HCT116 (cell line): ENCODE measurements at regions not wholly inside any gene's neighbourhood (a gene's known extent, or its start where the extent isn't known, plus 50 kb on each side); places are given as distances from the start of the nearest gene placed in this dataset.

ENCODE experiments used
- ATAC-seq: fragments of 200-7000 bp; cut with Tn5 transposase; 2 replicates; pipeline ENCODE4 v1.9.1; 2020; ENCODE audit warnings: mild to moderate bottlenecking, moderate library complexity
- BruUV-seq: library from RNA; stranded (reverse); fragments of 400-500 nt; replicated peaks from 2 replicates; lab custom pipeline; 2021; lab: Mats Ljungman, UMichigan
- CTCF ChIA-PET: fragments of 300-600 bp; sonication (Branson Sonifier 250); formaldehyde crosslinking; loops from one replicate; lab custom pipeline; 2021; ENCODE audit warnings: antibody characterized with exemption; lab: Charles Lee
- POLR2A ChIA-PET: fragments of 300-600, 350-600 bp; sonication (Branson Sonifier 250); formaldehyde crosslinking; loops from one replicate; lab custom pipeline; 2021; ENCODE audit warnings: antibody characterized with exemption; lab: Charles Lee
- RAD21 ChIA-PET, 2 experiments: fragments of 300-600 bp; sonication (Branson Sonifier 250); formaldehyde crosslinking; loops; one replicate each; lab custom pipeline; 2023; ENCODE audit warnings: low total read pairs in 2 of 2; ENCODE audit not compliant: uncharacterized antibody in 2 of 2, unreplicated experiment in 2 of 2, low non-redundant PET in 1 of 2; lab: Charles Lee
- DNase-seq: peaks from one replicate; pipeline ENCODE4 v3.0.0-alpha.2; 2010; ENCODE audit warnings: low read depth, low spot score
- H2AFZ ChIP-seq: fragments of 200-600 bp; shearing (Covaris generic), sonication (generic); 2 replicates; pipeline ENCODE4 v1.6.1; 2017; ENCODE audit warnings: low read depth, mixed run types, mixed read lengths, antibody characterized with exemption, low read length; ENCODE audit not compliant: poor library complexity, severe bottlenecking
- H3K27ac ChIP-seq: 2 replicates; pipeline ENCODE4 v1.5.1; 2012; ENCODE audit warnings: low read depth, low read length
- H3K27me3 ChIP-seq: fragments of 200-600 bp; sonication (generic); 2 replicates; pipeline ENCODE4 v1.6.1; 2016; ENCODE audit warnings: mixed run types, low read length, mixed read lengths; ENCODE audit not compliant: insufficient read depth
- H3K36me3 ChIP-seq, 2 experiments: fragments of 200-500 bp in 1 of 2; fragments of 200-600 bp in 1 of 2; sonication (Bioruptor generic) in 1 of 2; sonication (generic) in 1 of 2; 2 replicates each; pipeline versions ENCODE4 v1.5.1 to v1.6.1; 2014 to 2016; ENCODE audit warnings: low read length in 2 of 2, inconsistent platforms in 1 of 2, mixed read lengths in 1 of 2, mixed run types in 1 of 2; ENCODE audit not compliant: insufficient read depth in 2 of 2, control insufficient read depth in 1 of 2
- H3K4me1 ChIP-seq, 2 experiments: fragments of 200-600 bp in 1 of 2; sonication (generic) in 1 of 2; 2 replicates each; pipeline versions ENCODE4 v1.5.1 to v1.6.1; 2012 to 2017; ENCODE audit warnings: low read length in 2 of 2, inconsistent platforms in 1 of 2, mild to moderate bottlenecking in 1 of 2, mixed read lengths in 1 of 2, mixed run types in 1 of 2, moderate library complexity in 1 of 2; ENCODE audit not compliant: insufficient read depth in 2 of 2, control insufficient read depth in 1 of 2
- H3K4me2 ChIP-seq: fragments of 200-600 bp; sonication (generic); 2 replicates; pipeline ENCODE4 v1.6.1; 2017; ENCODE audit warnings: mixed run types, low read length, mixed read lengths
- H3K4me3 ChIP-seq, 2 experiments: fragments of 200-600 bp in 1 of 2; sonication (generic) in 1 of 2; replicated peaks in 1 of 2; 2 replicates each; pipeline ENCODE4 v1.5.1; 2011 to 2016; ENCODE audit warnings: low read length in 2 of 2, control low read depth in 1 of 2, low read depth in 1 of 2, mild to moderate bottlenecking in 1 of 2, mixed read lengths in 1 of 2, mixed run types in 1 of 2
- H3K79me2 ChIP-seq: fragments of 200-600 bp; sonication (generic); 2 replicates; pipeline ENCODE4 v1.6.1; 2017; ENCODE audit warnings: mild to moderate bottlenecking, mixed run types, low read length, moderate library complexity, mixed read lengths; ENCODE audit not compliant: insufficient read depth
- H3K9ac ChIP-seq: fragments of 200-600 bp; sonication (generic); 2 replicates; pipeline ENCODE4 v1.6.1; 2016; ENCODE audit warnings: low read length, mixed read lengths
- H3K9me2 ChIP-seq: fragments of 200-600 bp; sonication (generic), shearing (Covaris generic); 2 replicates; pipeline ENCODE4 v1.6.1; 2017; ENCODE audit warnings: mixed run types, mild to moderate bottlenecking, moderate library complexity; ENCODE audit not compliant: insufficient read depth
- H3K9me3 ChIP-seq, 2 experiments: fragments of 200-500 bp in 1 of 2; fragments of 200-600 bp in 1 of 2; sonication (Bioruptor generic) in 1 of 2; sonication (generic) in 1 of 2; 2 replicates each; pipeline ENCODE4 v1.6.1; 2014 to 2017; ENCODE audit warnings: low read length in 2 of 2, mixed read lengths in 2 of 2, inconsistent platforms in 1 of 2, low read depth in 1 of 2, mild to moderate bottlenecking in 1 of 2, mixed run types in 1 of 2, moderate library complexity in 1 of 2; ENCODE audit not compliant: control insufficient read depth in 1 of 2, insufficient read depth in 1 of 2
- H4K20me1 ChIP-seq: fragments of 200-600 bp; sonication (generic), shearing (Covaris generic); 2 replicates; pipeline ENCODE4 v1.6.1; 2017; ENCODE audit warnings: mixed run types, mild to moderate bottlenecking, moderate library complexity; ENCODE audit not compliant: insufficient read depth
- CBX3 ChIP-seq: IDR thresholded peaks from 2 replicates; pipeline ENCODE4 v1.6.1; 2012; ENCODE audit warnings: low read depth
- CEBPB ChIP-seq: IDR thresholded peaks from 2 replicates; pipeline ENCODE4 v1.6.1; 2012; ENCODE audit warnings: low read depth
- ELF1 ChIP-seq: IDR thresholded peaks from 2 replicates; pipeline ENCODE4 v1.6.1; 2012; ENCODE audit warnings: low read depth, borderline replicate concordance
- FOSL1 ChIP-seq: IDR thresholded peaks from 2 replicates; pipeline ENCODE4 v1.6.1; 2012; ENCODE audit warnings: low read depth
- JUND ChIP-seq: IDR thresholded peaks from 2 replicates; pipeline ENCODE4 v1.6.1; 2012
- POLR2A ChIP-seq: IDR thresholded peaks from 2 replicates; pipeline ENCODE4 v1.7.0; 2011; ENCODE audit warnings: borderline replicate concordance; ENCODE audit not compliant: insufficient read depth, insufficient read length; ENCODE audit errors: extremely low read depth
- POLR2AphosphoS5 ChIP-seq: IDR thresholded peaks from 2 replicates; pipeline ENCODE4 v1.6.1; 2011; ENCODE audit warnings: mild to moderate bottlenecking, low read depth, low read length, moderate library complexity
- REST ChIP-seq: IDR thresholded peaks from 2 replicates; pipeline ENCODE4 v1.6.1; 2012; ENCODE audit warnings: low read depth
- SP1 ChIP-seq: IDR thresholded peaks from 2 replicates; pipeline ENCODE4 v1.6.1; 2012; ENCODE audit warnings: low read depth
- TCF7L2 ChIP-seq: IDR thresholded peaks from 2 replicates; pipeline ENCODE4 v1.7.0; 2011; ENCODE audit warnings: borderline replicate concordance, inconsistent platforms; ENCODE audit not compliant: insufficient read depth, insufficient read length; ENCODE audit errors: extremely low read depth
- ZNF274 ChIP-seq: fragments of 200-500 bp; sonication (Bioruptor generic); IDR thresholded peaks from 2 replicates; pipeline ENCODE4 v1.6.1; 2014; ENCODE audit warnings: mild to moderate bottlenecking, low read depth, low read length, inconsistent platforms
- intact Hi-C: fragments of 100-400 bp; cut with micrococcal nuclease; formaldehyde crosslinking; loops from 2 replicates; pipeline ENCODE4 v1.10.0; 2022

GRCh38 chr17:77425791-77426641, 285.2 kb downstream of the SEC14L1 start (continued):
- TF ChIP-seq SP1 = no peak
- TF ChIP-seq ZNF274 = no peak
- TF ChIP-seq REST = no peak
- no peak for TF ChIP-seq JUND
- TF ChIP-seq POLR2A = no peak
- no peak for TF ChIP-seq POLR2AphosphoS5

DNA sequence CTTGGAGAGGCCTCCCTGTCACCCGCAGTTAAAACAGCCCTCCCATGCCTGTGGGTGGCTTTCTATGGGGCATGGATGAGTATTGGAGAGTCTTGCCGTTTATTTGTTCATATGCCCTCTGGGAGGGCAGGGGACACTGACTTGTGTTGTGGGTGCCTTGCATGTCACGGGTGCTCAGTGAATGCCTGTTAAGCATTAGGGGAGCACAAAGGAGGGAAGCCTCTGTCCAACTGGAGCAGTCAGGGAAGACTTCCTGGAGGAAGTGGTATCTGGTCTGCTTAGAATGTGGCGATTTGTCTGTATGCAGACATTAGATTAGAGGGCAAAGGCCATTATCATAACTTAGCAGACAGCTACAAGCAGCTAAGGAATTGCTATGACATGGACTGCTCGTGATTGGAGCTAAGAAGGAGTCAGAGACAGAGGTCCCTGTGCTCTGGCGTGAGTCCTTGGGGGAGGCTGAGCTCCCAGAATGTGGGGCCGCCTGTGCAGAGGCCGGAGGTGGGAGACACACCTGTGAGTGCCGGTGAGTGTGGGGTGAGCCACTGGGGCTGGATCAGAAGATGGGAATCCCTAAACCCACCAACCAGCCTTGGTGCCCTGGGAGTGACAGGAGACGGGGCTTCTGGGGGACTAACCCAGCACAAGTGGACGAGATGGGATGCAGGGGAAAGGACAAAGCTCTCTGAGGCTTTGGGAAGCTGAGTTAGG, 286.1 kb downstream of the SEC14L1 start:
- DNase-seq = no peak
- Histone ChIP-seq H3K27me3 (no peaks in the 10 kb centered on the region), H4K20me1 (no peaks in the 10 kb centered on the region; the same call in 1 of the 2 replicates), H3K9me2 (no peaks in the 10 kb centered on the region), H3K36me3 (no peaks in the 10 kb centered on the region; a peak in 1 of 4 replicates), H3K27ac (no peak overlapping the region), H3K4me2 (no peak overlapping the region), H3K9ac (no peak overlapping the region), H3K79me2 (peaks cover 74% of the 10 kb centered on the region; the same call in 1 of the 2 replicates), H3K9me3 (no peaks in the 10 kb centered on the region), H2AFZ (no peak overlapping the region), H3K4me1 (peaks cover 0 to 43% of the 10 kb centered on the region in 2 experiments; a peak in 2 of 4 replicates), H3K4me3 (no peak overlapping the region)
- ChIA-PET RAD21 (no interaction called here), CTCF (no interaction called here), POLR2A (no interaction called here)
- intact Hi-C loops = no loop called here
- BruUV-seq = no TSS peak
- ATAC-seq = no peak
- TF ChIP-seq FOSL1 (no peak), CBX3 (no peak), POLR2A (no peak), SP1 (no peak), ELF1 (no peak), TCF7L2 (no peak), CEBPB (no peak), POLR2AphosphoS5 (no peak)
